K562 (cell line): ENCODE measurements at regions not wholly inside any gene's neighbourhood (a gene's known extent, or its start where the extent isn't known, plus 50 kb on each side); places are given as distances from the start of the nearest gene placed in this dataset.

Experiments
- ATF4 ChIP-seq: fragments of 450-650 bp; formaldehyde crosslinking; IDR thresholded peaks from 2 replicates; pipeline ENCODE4 v1.4.0; 2022; ENCODE audit warnings: mild to moderate bottlenecking, moderate library complexity
- DLX4 ChIP-seq: fragments of 250-450 bp; sonication (Bioruptor Pico); IDR thresholded peaks from 2 replicates; pipeline ENCODE4 v1.6.1; 2021; ENCODE audit warnings: mild to moderate bottlenecking
- ETS1 ChIP-seq: conservative IDR thresholded peaks from 2 replicates; pipeline ENCODE4 v1.6.1; 2011; ENCODE audit warnings: low read depth, mild to moderate bottlenecking, low read length; ENCODE audit not compliant: control insufficient read depth
- FOSL1 ChIP-seq: fragments of 200-800 bp; sonication (Bioruptor generic); conservative IDR thresholded peaks from 2 replicates; pipeline ENCODE4 v1.6.1; 2016; ENCODE audit warnings: missing genetic modification characterization, missing compliant biosample characterization
- FOXO4 ChIP-seq: fragments of 450-650 bp; formaldehyde crosslinking; IDR thresholded peaks from 2 replicates; pipeline ENCODE4 v1.4.0; 2020; ENCODE audit warnings: mild to moderate bottlenecking, moderate library complexity
- HDGF ChIP-seq: fragments of 450-650 bp; IDR thresholded peaks from 2 replicates; pipeline ENCODE4 v1.6.1; 2016
- HMG20A ChIP-seq: fragments of 450-650 bp; formaldehyde crosslinking; conservative IDR thresholded peaks from 2 replicates; pipeline ENCODE4 v1.4.0; 2020; ENCODE audit warnings: mild to moderate bottlenecking, mixed read lengths
- HOXB6 ChIP-seq: fragments of 250-450 bp; sonication (Bioruptor Pico); IDR thresholded peaks from 2 replicates; pipeline ENCODE4 v1.5.1; 2022; ENCODE audit warnings: mild to moderate bottlenecking, borderline replicate concordance
- MTA1 ChIP-seq: fragments of 450-650 bp; IDR thresholded peaks from 2 replicates; pipeline ENCODE4 v1.6.1; 2017; ENCODE audit warnings: borderline replicate concordance
- NR2C1 ChIP-seq, 2 experiments: fragments of 450-650 bp; IDR thresholded peaks; 2 replicates each; pipeline ENCODE4 v1.6.1; 2017; ENCODE audit warnings: mild to moderate bottlenecking in 2 of 2, antibody characterized with exemption in 1 of 2, inconsistent platforms in 1 of 2, missing compliant biosample characterization in 1 of 2, missing genetic modification characterization in 1 of 2
- POLR2AphosphoS2 ChIP-seq: IDR thresholded peaks from 2 replicates; pipeline ENCODE4 v1.6.1; 2012; ENCODE audit warnings: low read length, improper control_type of control experiment
- RCOR1 ChIP-seq, 2 experiments: IDR thresholded peaks; 2 replicates each; pipeline ENCODE4 v1.6.1; 2012; ENCODE audit warnings: low read depth in 2 of 2, low read length in 2 of 2, borderline replicate concordance in 1 of 2, improper control_type of control experiment in 1 of 2
- SP1 ChIP-seq: sonication (generic); formaldehyde crosslinking; IDR thresholded peaks from 2 replicates; pipeline ENCODE4 v1.8.1; 2022; ENCODE audit warnings: mild to moderate bottlenecking, missing genetic modification reagents
- VEZF1 ChIP-seq: fragments of 200-800 bp; sonication (Bioruptor generic); IDR thresholded peaks from 2 replicates; pipeline ENCODE4 v1.6.1; 2017; ENCODE audit warnings: missing genetic modification characterization, missing compliant biosample characterization
- ZKSCAN1 ChIP-seq: fragments of 150-350 bp; IDR thresholded peaks from 2 replicates; pipeline ENCODE4 v1.6.1; 2016; ENCODE audit warnings: low read depth, low read length
- ZMIZ1 ChIP-seq, 2 experiments: fragments of 150-350 bp in 1 of 2; IDR thresholded peaks; 2 replicates each; pipeline ENCODE4 v1.6.1; 2012 to 2016; ENCODE audit warnings: low read depth in 2 of 2, low read length in 2 of 2, mild to moderate bottlenecking in 1 of 2, moderate library complexity in 1 of 2
- ZNF232 ChIP-seq: sonication (generic); formaldehyde crosslinking; IDR thresholded peaks from 2 replicates; pipeline ENCODE4 v1.8.0; 2022; ENCODE audit warnings: mild to moderate bottlenecking, missing genetic modification reagents
- ZNF384 ChIP-seq: IDR thresholded peaks from 2 replicates; pipeline ENCODE4 v1.6.1; 2012; ENCODE audit warnings: low read depth, low read length, improper control_type of control experiment
- ZNF589 ChIP-seq: fragments of 200-800 bp; sonication (Bioruptor generic); IDR thresholded peaks from 2 replicates; pipeline ENCODE4 v1.6.1; 2016; ENCODE audit warnings: low read depth, missing genetic modification characterization, missing compliant biosample characterization

- TF ChIP-seq ZMIZ1 (IDR thresholded peaks at IDR 0.05; ENCODE audit: low read depth in 2 of 2, low read length in 2 of 2) (no peak), NR2C1 (IDR thresholded peaks at IDR 0.05) (no peak), NR2C1 (tag; IDR thresholded peaks at IDR 0.05) (peak; percentile 82), ATF4 (peak; percentile 86), MTA1 (peak; percentile 45; the same call in 1 of the 2 replicates), HMG20A (CRISPR knock-in tag) (no peak), FOXO4 (no peak), HOXB6 (CRISPR knock-in tag) (no peak), FOSL1 (peak; percentile 38; the same call in 1 of the 2 replicates), ETS1 (no peak), DLX4 (CRISPR knock-in tag) (no peak), ZNF589 (CRISPR knock-in tag) (peak; percentile 83), ZKSCAN1 (no peak), VEZF1 (CRISPR knock-in tag) (peak; percentile 45; the same call in 1 of the 2 replicates), HDGF (no peak), ZNF232 (CRISPR knock-in tag) (no peak), POLR2AphosphoS2 (no peak), ZNF384 (no peak), SP1 (CRISPR knock-in tag) (no peak; the same call in 1 of the 2 replicates), RCOR1 (IDR thresholded peaks at IDR 0.05; ENCODE audit: borderline replicate concordance in 1 of 2, low read depth in 2 of 2, low read length in 2 of 2) (0 out of 4 replicates have a peak, but pooled peaks of 1 of the 2 experiments have one; percentile 30)
Observed at GRCh38 chr7:117941138-117941810, 68.0 kb upstream of the CTTNBP2 start (continued).
